Calu3 (cell line): ENCODE measurements at regions not wholly inside any gene's neighbourhood (a gene's known extent, or its start where the extent isn't known, plus 50 kb on each side); places are given as distances from the start of the nearest gene placed in this dataset.

Source experiments
- BruUV-seq: library from RNA; stranded (reverse); fragments of 400-500 nt; replicated peaks from 2 replicates; lab custom pipeline; 2021; lab: Mats Ljungman, UMichigan
- CTCF ChIA-PET: fragments of 300-600 bp; sonication (Branson Sonifier 250); formaldehyde crosslinking; loops from one replicate; lab custom pipeline; 2022; ENCODE audit warnings: antibody characterized with exemption; lab: Charles Lee
- DNase-seq: peaks from one replicate; pipeline ENCODE4 v3.0.0; 2022
- H3K27ac Mint-ChIP-seq: one replicate; pipeline ENCODE4 v1.8.0; 2022; ENCODE audit warnings: mixed read lengths; ENCODE audit not compliant: unreplicated experiment
- H3K27me3 Mint-ChIP-seq: one replicate; pipeline ENCODE4 v1.8.0; 2022; ENCODE audit warnings: mixed read lengths; ENCODE audit not compliant: unreplicated experiment
- H3K36me3 Mint-ChIP-seq: one replicate; pipeline ENCODE4 v1.8.0; 2022; ENCODE audit warnings: mild to moderate bottlenecking, moderate library complexity, mixed read lengths; ENCODE audit not compliant: insufficient read depth, unreplicated experiment
- H3K4me1 Mint-ChIP-seq: one replicate; pipeline ENCODE4 v1.8.0; 2022; ENCODE audit warnings: mild to moderate bottlenecking, low read depth, mixed read lengths; ENCODE audit not compliant: unreplicated experiment
- H3K4me3 Mint-ChIP-seq: one replicate; pipeline ENCODE4 v1.8.0; 2022; ENCODE audit warnings: mild to moderate bottlenecking, low read depth, moderate library complexity, mixed read lengths; ENCODE audit not compliant: unreplicated experiment
- H3K9me3 Mint-ChIP-seq: one replicate; pipeline ENCODE4 v1.8.0; 2022; ENCODE audit warnings: low read depth, mixed read lengths; ENCODE audit not compliant: unreplicated experiment
- intact Hi-C: fragments of 100-400 bp; cut with micrococcal nuclease; formaldehyde crosslinking; loops from one replicate; pipeline ENCODE4 v1.10.0; 2022; ENCODE audit not compliant: unreplicated experiment
- TF ChIP-seq, protein P1 (sequence below): fragments of 200-600 bp; IDR thresholded peaks from one replicate; pipeline ENCODE4 v1.8.0; 2022; ENCODE audit warnings: antibody characterized with exemption; ENCODE audit not compliant: unreplicated experiment

DNA sequence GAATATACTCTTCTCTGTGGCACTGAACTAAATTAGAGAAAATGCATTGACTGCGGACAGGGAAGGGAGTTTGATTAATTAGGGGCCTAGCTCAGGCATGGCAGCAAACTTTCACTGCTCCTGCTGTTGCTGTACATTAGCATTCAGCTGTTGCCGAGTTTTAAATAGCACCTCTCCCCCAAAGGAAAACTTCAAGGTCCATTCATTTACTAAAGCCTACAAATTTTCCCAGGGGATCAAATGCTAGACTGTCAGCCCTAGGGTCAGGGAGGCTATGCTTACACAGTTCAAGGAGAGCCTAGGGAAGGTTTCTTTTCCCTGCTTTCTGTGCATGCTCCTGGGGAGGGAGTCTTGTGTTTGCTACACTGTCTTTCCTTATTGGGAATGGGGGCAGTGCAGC is 60.0 kb upstream of the GZMB start:
- CTCF ChIA-PET: no interaction called here
- Mint-ChIP-seq H3K9me3 (no peaks in the 10 kb centered on the region), H3K27me3 (peaks cover 16% of the 10 kb centered on the region), H3K4me1 (no peaks in the 10 kb centered on the region), H3K27ac (no peak overlapping the region), H3K4me3 (no peak overlapping the region), H3K36me3 (no peaks in the 10 kb centered on the region)
- no TSS peak for BruUV-seq
- TF ChIP-seq, protein P1, sequence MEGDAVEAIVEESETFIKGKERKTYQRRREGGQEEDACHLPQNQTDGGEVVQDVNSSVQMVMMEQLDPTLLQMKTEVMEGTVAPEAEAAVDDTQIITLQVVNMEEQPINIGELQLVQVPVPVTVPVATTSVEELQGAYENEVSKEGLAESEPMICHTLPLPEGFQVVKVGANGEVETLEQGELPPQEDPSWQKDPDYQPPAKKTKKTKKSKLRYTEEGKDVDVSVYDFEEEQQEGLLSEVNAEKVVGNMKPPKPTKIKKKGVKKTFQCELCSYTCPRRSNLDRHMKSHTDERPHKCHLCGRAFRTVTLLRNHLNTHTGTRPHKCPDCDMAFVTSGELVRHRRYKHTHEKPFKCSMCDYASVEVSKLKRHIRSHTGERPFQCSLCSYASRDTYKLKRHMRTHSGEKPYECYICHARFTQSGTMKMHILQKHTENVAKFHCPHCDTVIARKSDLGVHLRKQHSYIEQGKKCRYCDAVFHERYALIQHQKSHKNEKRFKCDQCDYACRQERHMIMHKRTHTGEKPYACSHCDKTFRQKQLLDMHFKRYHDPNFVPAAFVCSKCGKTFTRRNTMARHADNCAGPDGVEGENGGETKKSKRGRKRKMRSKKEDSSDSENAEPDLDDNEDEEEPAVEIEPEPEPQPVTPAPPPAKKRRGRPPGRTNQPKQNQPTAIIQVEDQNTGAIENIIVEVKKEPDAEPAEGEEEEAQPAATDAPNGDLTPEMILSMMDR: no peak
- intact Hi-C loops: no loop called here
- no peak for DNase-seq

DNA sequence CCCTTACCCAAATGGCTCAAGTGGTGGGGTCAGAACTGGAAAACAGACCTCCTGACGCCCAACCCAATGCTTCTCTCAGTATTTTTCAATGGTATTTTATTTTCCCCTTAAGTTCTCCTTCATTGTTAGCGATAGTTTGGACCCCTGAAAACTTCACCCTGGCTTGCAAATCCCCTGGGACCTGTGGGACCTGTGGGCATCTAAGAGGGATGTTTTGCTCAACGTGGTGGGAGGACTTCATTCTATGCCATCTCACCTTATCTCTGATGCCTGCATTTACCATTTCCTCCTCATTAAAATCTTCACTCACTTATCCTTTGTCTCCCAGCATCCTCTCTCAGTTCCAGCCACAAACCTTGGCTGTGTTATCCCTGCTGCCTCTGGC is 59.4 kb upstream of the GZMB start:
- Mint-ChIP-seq H3K36me3 (no peaks in the 10 kb centered on the region), H3K4me3 (no peak overlapping the region), H3K27me3 (peaks cover 22% of the 10 kb centered on the region), H3K27ac (no peak overlapping the region), H3K4me1 (no peaks in the 10 kb centered on the region), H3K9me3 (no peaks in the 10 kb centered on the region)
- no peak for DNase-seq
- no TSS peak for BruUV-seq
- CTCF ChIA-PET: no interaction called here
- intact Hi-C loops: no loop called here
- TF ChIP-seq, protein P1: no peak

DNA sequence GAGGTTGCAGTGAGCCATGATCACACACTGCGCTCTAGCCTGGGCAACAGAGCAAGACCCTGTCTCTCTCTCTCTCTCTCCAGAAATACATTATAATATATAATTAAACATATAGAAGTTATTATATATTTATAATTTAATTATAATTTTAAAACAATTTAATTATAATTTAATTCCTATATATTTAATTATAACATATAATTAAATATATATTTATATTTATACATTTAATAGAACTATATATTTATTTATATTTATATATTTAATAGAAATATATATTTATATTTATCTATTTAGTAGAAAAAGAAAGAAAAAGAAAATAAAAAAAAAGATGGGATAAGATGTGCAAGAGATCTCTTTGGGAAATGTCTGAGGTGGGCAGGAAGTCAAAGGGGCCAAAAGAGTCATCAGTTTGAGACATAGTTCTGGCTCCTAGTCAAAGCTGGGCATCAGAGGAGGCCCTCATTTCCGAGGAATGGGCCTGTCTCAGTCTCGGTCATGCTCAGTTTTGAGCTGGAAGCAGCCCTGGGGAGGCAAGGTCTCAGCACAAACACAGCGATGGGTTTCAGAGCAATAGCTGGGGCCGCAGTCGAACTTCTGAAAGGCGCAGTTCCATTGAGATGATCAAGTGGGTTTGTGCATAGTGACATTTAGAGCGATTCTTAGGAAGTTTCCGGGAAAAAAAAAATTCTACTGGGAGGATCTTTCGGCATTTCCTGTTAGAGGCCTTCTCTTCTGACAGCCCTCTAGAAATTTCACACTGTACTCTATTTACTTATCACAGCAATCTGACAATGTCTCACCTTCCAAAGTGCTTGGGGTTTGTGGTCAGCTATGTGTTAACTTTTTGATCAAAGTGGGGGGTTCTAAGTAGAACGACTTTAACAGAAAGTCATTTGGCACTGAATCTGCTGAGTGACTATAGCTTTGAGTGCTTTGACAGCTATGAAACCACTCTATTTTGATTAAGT is 58.7 kb upstream of the GZMB start:
- CTCF ChIA-PET: interaction anchor here (1.0 kb wide), 1 partner anchor 12 kb away, joined by 3 read pairs; no protein-coding TSS in a partner anchor
- Mint-ChIP-seq H3K27me3 (peaks cover 29% of the 10 kb centered on the region), H3K36me3 (no peaks in the 10 kb centered on the region), H3K9me3 (no peaks in the 10 kb centered on the region), H3K4me3 (no peak overlapping the region), H3K4me1 (no peaks in the 10 kb centered on the region), H3K27ac (no peak overlapping the region)
- DNase-seq: no peak
- intact Hi-C loops: no loop called here
- BruUV-seq: no TSS peak
- TF ChIP-seq, protein P1: no peak

DNA sequence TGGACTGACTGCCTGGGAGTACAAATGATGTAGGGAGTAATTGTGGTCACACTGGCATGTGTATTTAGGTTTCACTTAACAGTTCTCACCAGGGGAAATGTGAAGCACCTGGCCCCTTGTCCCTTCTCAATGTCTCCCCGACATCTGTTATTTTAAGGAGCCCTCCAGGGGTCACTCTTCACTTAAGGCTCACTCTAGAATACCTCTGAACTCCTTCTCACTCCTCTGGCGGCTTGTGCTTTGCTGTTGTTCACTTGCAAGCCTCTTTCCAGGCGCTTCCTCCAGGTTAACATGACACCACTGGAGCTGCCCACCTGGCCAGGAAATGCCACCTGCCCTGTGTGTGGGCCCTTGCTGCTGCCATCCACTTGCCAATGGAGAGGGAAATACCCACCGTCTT is 56.5 kb upstream of the GZMB start:
- DNase-seq: peak; percentile 6
- TF ChIP-seq, protein P1: no peak
- Mint-ChIP-seq H3K36me3 (no peaks in the 10 kb centered on the region), H3K27me3 (peaks cover 51% of the 10 kb centered on the region), H3K4me1 (no peaks in the 10 kb centered on the region), H3K9me3 (no peaks in the 10 kb centered on the region), H3K4me3 (no peak overlapping the region), H3K27ac (no peak overlapping the region)
- intact Hi-C loops: no loop called here
- CTCF ChIA-PET: no interaction called here
- BruUV-seq: no TSS peak
